ENCODE measurements at regions not wholly inside any gene's neighbourhood (a gene's known extent, or its start where the extent isn't known, plus 50 kb on each side); places are given as distances from the start of the nearest gene placed in this dataset.

- TF ChIP-seq, protein P1, sequence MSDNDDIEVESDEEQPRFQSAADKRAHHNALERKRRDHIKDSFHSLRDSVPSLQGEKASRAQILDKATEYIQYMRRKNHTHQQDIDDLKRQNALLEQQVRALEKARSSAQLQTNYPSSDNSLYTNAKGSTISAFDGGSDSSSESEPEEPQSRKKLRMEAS (IDR thresholded peaks at IDR 0.05): no peak
- no peak overlapping the region for H3K4me3 ChIP-seq (ENCODE audit: low read depth in 1 of 3, low read length in 3 of 3)
- H3K9ac ChIP-seq (ENCODE audit: low read depth in 1 of 2, low read length in 2 of 2): no peak overlapping the region
- H3K27me3 ChIP-seq (ENCODE audit: control insufficient read depth in 4 of 4, insufficient read depth in 4 of 4, low read length in 3 of 4): no peaks in the 10 kb centered on the region
- H3K27ac ChIP-seq (ENCODE audit: low read depth in 1 of 2, low read length in 2 of 2): no peak overlapping the region
- 74% methylated on average over 1 of the region's 1 CpG for WGBS
- H3K36me3 ChIP-seq (ENCODE audit: control insufficient read depth in 4 of 4, insufficient read depth in 3 of 4, low read depth in 1 of 4, low read length in 3 of 4): no peaks in the 10 kb centered on the region
- no peaks in the 10 kb centered on the region for H3K4me1 ChIP-seq (ENCODE audit: control insufficient read depth in 4 of 4, insufficient read depth in 4 of 4, low read length in 3 of 4)
- H3K9me3 ChIP-seq (ENCODE audit: control insufficient read depth in 4 of 4, low read length in 3 of 4): no peaks in the 10 kb centered on the region
- DNase-seq (ENCODE audit: low spot score): no peak
Observed at GRCh38 chr6:96381246-96381645, 140.4 kb upstream of the UFL1 start.

GRCh38 chr6:96391776-96392360, 129.7 kb upstream of the UFL1 start:
- H3K4me1 ChIP-seq (ENCODE audit: control insufficient read depth in 4 of 4, insufficient read depth in 4 of 4, low read length in 3 of 4): no peaks in the 10 kb centered on the region
- 6% methylated on average over 9 of the region's 9 CpGs for WGBS
- no peak for DNase-seq (ENCODE audit: low spot score)

More at GRCh38 chr6:96391776-96392360, 129.7 kb upstream of the UFL1 start:
- Histone ChIP-seq H3K27me3 (ENCODE audit: control insufficient read depth in 4 of 4, insufficient read depth in 4 of 4, low read length in 3 of 4) (no peaks in the 10 kb centered on the region), H3K36me3 (ENCODE audit: control insufficient read depth in 4 of 4, insufficient read depth in 3 of 4, low read depth in 1 of 4, low read length in 3 of 4) (no peaks in the 10 kb centered on the region), H3K27ac (ENCODE audit: low read depth in 1 of 2, low read length in 2 of 2) (no peak overlapping the region), H3K9me3 (ENCODE audit: control insufficient read depth in 4 of 4, low read length in 3 of 4) (no peaks in the 10 kb centered on the region), H3K4me3 (ENCODE audit: low read depth in 1 of 3, low read length in 3 of 3) (no peak overlapping the region), H3K9ac (ENCODE audit: low read depth in 1 of 2, low read length in 2 of 2) (no peak overlapping the region)
- TF ChIP-seq REST (IDR thresholded peaks at IDR 0.05) (no peak), EGR1 (IDR thresholded peaks at IDR 0.05; ENCODE audit: low read depth in 2 of 2) (no peak), RXRA (IDR thresholded peaks at IDR 0.05) (no peak), GABPA (IDR thresholded peaks at IDR 0.05 in 1 of 2, conservative IDR thresholded peaks at IDR 0.05 in 1 of 2) (no peak), JUND (IDR thresholded peaks at IDR 0.05) (no peak), FOXA2 (IDR thresholded peaks at IDR 0.05) (no peak), ATF3 (IDR thresholded peaks at IDR 0.05) (no peak), SP1 (IDR thresholded peaks at IDR 0.05) (no peak), FOXA1 (IDR thresholded peaks at IDR 0.05) (no peak), RAD21 (IDR thresholded peaks at IDR 0.05) (no peak), YY1 (IDR thresholded peaks at IDR 0.05) (no peak), TAF1 (conservative IDR thresholded peaks at IDR 0.05) (no peak), CTCF (IDR thresholded peaks at IDR 0.05; ENCODE audit: low read depth, low read length, missing input control) (no peak), HNF4A (conservative IDR thresholded peaks at IDR 0.05) (no peak)
- TF ChIP-seq, protein P1 (IDR thresholded peaks at IDR 0.05): no peak
